Keratinocyte (primary cell): ENCODE measurements at regions not wholly inside any gene's neighbourhood (a gene's known extent, or its start where the extent isn't known, plus 50 kb on each side); places are given as distances from the start of the nearest gene placed in this dataset.
"Not testable (repeated sequence)": the region's sequence is repeated elsewhere in the genome, so short reads cannot be mapped to it uniquely, and the experiment has no call there.

Experiments used
- EZH2 ChIP-seq: IDR thresholded peaks from one replicate; pipeline ENCODE4 v1.6.1; 2012; ENCODE audit warnings: inconsistent platforms, mild to moderate bottlenecking, low read length, moderate library complexity
- TF ChIP-seq, protein P1 (sequence below), 3 experiments: IDR thresholded peaks in 1 of 3; conservative IDR thresholded peaks in 1 of 3; optimal IDR thresholded peaks in 1 of 3; 2 replicates in 2 of 3; 3 replicates in 1 of 3; pipeline versions ENCODE3 to v1.5.1; 2011; ENCODE audit warnings: low read length in 3 of 3, mild to moderate bottlenecking in 3 of 3, moderate library complexity in 2 of 3, control low read depth in 1 of 3, inconsistent platforms in 1 of 3; ENCODE audit not compliant: insufficient read depth in 2 of 3; ENCODE audit errors: extremely low read depth in 1 of 3

DNA sequence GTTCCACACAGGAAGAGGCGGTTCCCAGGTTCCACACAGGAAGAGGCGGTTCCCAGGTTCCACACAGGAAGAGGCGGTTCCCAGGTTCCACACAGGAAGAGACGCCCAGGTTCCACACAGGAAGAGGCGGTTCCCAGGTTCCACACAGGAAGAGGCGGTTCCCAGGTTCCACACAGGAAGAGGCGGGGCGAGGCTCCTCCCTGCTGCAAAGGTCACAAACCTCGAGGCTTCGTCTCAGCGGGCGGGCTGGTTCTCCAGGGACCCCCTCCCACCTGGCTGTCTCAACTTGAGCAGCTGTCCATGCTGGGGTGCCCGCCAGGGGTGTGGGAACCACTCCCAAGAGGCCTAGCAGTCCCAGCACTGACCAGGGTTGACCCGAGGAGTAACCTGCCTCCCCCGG lies 94.3 kb upstream of the RUFY1 start:
- TF ChIP-seq, protein P1, sequence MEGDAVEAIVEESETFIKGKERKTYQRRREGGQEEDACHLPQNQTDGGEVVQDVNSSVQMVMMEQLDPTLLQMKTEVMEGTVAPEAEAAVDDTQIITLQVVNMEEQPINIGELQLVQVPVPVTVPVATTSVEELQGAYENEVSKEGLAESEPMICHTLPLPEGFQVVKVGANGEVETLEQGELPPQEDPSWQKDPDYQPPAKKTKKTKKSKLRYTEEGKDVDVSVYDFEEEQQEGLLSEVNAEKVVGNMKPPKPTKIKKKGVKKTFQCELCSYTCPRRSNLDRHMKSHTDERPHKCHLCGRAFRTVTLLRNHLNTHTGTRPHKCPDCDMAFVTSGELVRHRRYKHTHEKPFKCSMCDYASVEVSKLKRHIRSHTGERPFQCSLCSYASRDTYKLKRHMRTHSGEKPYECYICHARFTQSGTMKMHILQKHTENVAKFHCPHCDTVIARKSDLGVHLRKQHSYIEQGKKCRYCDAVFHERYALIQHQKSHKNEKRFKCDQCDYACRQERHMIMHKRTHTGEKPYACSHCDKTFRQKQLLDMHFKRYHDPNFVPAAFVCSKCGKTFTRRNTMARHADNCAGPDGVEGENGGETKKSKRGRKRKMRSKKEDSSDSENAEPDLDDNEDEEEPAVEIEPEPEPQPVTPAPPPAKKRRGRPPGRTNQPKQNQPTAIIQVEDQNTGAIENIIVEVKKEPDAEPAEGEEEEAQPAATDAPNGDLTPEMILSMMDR (optimal IDR thresholded peaks at IDR 0.05 in 1 of 3, IDR thresholded peaks at IDR 0.05 in 1 of 3, conservative IDR thresholded peaks at IDR 0.05 in 1 of 3; ENCODE audit: extremely low read depth in 1 of 3, insufficient read depth in 2 of 3, low read length in 3 of 3): not testable (repeated sequence)
- TF ChIP-seq EZH2: not testable (repeated sequence)
